MM.1S (cell line): ENCODE measurements at regions not wholly inside any gene's neighbourhood (a gene's known extent, or its start where the extent isn't known, plus 50 kb on each side); places are given as distances from the start of the nearest gene placed in this dataset.

Experiments
- EZH2 ChIP-seq: fragments of 300-600 bp; sonication (generic); optimal IDR thresholded peaks from 2 replicates; pipeline ENCODE3; 2017; ENCODE audit warnings: low read depth, mild to moderate bottlenecking, antibody characterized with exemption, low read length, mixed read lengths
- TF ChIP-seq, protein P1 (sequence below): fragments of 300-600 bp; sonication (generic); IDR thresholded peaks from 2 replicates; pipeline ENCODE4 v1.5.1; 2016; ENCODE audit warnings: antibody characterized with exemption, low read length, mixed read lengths

DNA sequence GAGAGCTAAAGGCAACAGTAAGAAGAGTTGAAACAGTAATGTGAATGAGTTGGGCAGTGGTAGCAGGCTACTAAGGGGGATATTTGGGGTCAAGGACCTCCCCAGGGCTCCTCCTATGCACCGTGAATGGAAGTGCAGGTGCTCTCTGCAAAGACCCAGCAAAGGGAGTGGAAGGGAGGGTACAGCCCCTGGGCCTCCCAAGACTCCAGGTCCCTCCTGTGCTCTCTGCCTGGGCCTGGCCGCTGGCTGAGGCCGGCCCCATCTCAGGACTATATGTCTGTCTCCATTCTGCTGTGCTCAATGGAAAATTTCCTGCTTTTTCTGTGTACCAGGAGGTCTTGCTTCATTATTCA lies 372.1 kb upstream of the MKI67 start:
- TF ChIP-seq, protein P1, sequence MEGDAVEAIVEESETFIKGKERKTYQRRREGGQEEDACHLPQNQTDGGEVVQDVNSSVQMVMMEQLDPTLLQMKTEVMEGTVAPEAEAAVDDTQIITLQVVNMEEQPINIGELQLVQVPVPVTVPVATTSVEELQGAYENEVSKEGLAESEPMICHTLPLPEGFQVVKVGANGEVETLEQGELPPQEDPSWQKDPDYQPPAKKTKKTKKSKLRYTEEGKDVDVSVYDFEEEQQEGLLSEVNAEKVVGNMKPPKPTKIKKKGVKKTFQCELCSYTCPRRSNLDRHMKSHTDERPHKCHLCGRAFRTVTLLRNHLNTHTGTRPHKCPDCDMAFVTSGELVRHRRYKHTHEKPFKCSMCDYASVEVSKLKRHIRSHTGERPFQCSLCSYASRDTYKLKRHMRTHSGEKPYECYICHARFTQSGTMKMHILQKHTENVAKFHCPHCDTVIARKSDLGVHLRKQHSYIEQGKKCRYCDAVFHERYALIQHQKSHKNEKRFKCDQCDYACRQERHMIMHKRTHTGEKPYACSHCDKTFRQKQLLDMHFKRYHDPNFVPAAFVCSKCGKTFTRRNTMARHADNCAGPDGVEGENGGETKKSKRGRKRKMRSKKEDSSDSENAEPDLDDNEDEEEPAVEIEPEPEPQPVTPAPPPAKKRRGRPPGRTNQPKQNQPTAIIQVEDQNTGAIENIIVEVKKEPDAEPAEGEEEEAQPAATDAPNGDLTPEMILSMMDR, result no peak
- no peak for TF ChIP-seq EZH2
